HG03159 (cell line): ENCODE measurements at regions not wholly inside any gene's neighbourhood (a gene's known extent, or its start where the extent isn't known, plus 50 kb on each side); places are given as distances from the start of the nearest gene placed in this dataset.
"Not testable (repeated sequence)": the region's sequence is repeated elsewhere in the genome, so short reads cannot be mapped to it uniquely, and the experiment has no call there.

ENCODE experiments used
- ATAC-seq: cut with Tn5 transposase; IDR thresholded peaks from one replicate; pipeline ENCODE4 v1.9.1; 2021; ENCODE audit warnings: mild to moderate bottlenecking, moderate library complexity; ENCODE audit not compliant: unreplicated experiment

GRCh38 chr1:149274493-149274892 is 171.1 kb upstream of the NBPF9 start:
- ATAC-seq = not testable (repeated sequence)

DNA sequence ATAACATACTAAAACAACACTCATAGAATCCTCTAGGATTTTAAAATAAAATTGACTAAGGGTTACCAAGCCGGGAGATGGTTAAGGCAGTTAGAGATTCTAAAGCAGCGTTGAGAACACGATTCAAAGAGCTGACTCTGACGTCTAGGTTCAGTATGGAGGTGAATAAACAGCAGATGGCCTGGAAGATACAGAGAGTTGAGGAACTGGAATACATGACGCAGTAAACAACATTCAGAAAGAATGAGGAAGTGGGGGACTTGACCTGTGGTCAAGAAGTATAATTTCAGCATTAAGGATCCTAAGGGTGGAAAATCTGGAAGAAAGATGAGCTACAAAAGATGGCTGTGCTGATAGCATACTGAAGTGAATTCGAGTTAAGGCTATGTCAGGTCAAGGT is 172.5 kb upstream of the NBPF9 start:
- ATAC-seq = not testable (repeated sequence)

DNA sequence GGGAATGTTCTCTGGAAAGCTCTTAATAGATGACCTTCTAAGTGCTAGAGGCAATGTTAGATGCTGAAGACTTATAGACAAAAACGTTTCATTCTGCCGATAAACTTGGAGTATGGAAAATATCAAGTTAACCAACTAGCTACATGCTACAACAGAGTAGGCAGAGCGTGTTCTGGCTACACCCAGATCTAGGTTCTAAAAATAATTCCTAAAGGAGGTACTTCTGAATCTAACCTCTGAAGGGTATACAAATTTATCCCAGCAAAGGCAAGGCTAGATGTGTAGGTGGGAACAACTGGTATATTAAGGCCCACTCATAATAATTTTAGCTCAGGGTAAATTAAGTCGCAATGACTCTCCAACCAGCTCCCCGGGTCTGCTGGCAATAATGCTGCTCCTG is 173.1 kb upstream of the NBPF9 start:
- ATAC-seq = not testable (repeated sequence)

GRCh38 chr1:149278156-149278555 is 174.8 kb upstream of the NBPF9 start:
- ATAC-seq = not testable (repeated sequence)

GRCh38 chr1:149279015-149279414 is 175.7 kb upstream of the NBPF9 start:
- not testable (repeated sequence) for ATAC-seq

DNA sequence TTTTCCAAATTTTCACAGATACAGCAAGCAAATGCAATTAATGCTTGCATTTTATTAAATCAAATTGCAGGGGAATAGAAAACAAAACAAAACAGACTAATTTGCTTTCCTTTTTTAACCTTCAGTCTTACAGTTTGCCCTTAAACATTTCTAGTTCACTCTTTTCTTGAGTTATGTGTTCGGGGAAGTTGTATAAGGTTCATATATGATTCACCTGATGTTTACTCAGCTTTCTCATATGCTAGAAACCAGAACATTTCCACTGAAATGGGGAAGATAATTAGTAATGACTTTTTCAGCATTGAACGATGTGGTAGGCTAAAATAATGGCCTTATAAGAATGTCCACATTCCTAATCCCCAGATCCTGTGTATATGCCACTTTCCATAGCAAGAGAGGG is 176.2 kb upstream of the NBPF9 start:
- ATAC-seq = not testable (repeated sequence)

GRCh38 chr1:149284773-149285172 is 181.4 kb upstream of the NBPF9 start:
- ATAC-seq = not testable (repeated sequence)

DNA sequence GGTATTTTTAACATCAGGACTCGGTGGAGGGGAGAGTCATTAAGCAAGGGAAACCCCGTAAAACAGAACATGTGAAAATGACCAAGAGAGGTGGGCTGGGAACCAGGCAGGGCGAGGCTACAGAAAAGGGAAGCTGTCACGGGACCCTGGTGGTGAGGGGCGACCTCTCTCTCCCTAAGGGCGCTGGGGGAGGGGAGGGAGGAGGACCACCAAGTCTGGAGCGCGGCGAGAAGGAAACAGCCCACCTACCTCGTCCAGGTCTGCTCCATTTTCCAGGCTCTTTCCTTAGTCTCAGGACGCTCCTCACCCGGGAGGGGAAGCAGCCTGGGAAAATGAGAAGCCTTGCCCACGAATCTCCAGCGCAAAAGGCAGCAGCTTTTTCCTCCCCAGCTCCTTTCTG is 181.9 kb upstream of the NBPF9 start:
- ATAC-seq = not testable (repeated sequence)

DNA sequence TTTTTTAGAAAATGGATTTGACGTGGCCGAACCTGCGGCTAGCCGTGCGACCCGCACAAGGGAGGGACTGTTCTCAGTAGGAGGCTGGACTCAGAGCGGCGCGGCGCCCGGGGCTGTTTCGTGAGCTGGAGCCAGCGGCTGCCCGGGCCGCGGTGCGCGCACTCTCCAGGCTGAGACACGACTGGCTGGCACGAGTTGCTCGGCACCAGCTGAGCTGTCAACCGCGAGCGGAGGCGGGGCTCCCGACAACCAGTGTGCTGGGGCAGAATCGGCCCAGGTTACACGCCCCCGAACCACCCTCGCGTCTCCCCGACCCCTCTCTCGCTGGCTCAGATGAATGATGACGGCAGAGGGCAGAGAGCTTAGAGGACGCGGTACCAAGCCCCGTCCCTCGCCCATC is 182.3 kb upstream of the NBPF9 start:
- ATAC-seq = not testable (repeated sequence)

DNA sequence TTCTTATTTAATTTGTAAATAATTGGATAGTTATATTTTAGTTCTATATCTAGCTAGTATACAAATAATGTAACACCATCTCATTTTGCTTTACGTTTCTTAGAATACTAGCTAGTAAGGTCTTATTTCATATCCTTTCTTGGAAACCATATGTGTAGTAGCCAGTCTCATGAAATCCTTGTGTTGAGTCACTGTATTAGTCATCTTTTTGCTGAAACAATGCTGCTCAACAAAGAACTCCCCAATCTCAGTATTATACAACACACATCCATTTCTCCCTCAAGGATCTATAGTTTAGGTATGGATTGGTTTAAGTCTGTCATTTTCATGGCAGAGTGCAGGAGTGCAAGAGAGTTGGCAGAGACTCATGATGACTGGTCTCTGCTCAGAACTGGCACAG is 185.2 kb upstream of the NBPF9 start:
- not testable (repeated sequence) for ATAC-seq

GRCh38 chr1:149300478-149301218 is 174.2 kb upstream of the NBPF19 start:
- not testable (repeated sequence) for ATAC-seq

DNA sequence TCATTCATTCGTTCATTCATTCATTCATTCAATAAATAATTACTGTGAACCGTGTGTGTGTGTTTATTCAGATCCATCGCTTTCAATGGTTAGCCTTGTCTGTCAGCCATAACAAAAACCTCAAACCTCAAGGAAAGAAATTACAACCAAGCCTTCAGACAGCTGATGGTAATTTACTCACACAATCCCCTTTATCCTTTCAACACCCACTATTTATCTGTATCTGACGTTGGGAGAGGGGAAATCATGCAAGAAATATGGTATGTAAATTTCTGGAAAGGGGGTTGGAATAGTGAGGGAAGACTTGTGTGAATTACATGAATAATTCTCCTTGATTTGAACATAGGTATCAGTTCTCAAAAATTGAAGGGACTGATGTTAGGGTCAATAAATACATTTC is 173.6 kb upstream of the NBPF19 start:
- ATAC-seq = not testable (repeated sequence)

GRCh38 chr1:149304796-149305195 is 170.0 kb upstream of the NBPF19 start:
- ATAC-seq = not testable (repeated sequence)

DNA sequence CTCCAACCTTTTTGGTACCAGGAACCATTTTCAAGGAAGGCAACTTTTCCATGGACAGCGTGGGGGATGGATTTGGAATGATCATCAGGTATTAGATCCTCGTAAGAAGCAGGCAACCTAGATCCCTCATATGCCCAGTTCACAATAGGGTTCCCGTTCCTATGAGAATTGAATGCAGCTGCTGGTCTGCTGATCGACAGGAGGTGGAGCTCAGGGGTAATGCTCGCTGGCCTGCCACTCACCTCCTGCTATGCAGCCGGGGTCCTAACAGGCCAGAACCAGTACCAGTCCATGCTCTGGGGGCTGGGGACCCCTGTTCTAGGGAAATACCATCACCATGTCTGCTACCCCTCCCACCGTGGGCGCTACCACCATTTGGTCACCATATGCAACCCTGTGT is 167.2 kb upstream of the NBPF19 start:
- ATAC-seq = not testable (repeated sequence)

DNA sequence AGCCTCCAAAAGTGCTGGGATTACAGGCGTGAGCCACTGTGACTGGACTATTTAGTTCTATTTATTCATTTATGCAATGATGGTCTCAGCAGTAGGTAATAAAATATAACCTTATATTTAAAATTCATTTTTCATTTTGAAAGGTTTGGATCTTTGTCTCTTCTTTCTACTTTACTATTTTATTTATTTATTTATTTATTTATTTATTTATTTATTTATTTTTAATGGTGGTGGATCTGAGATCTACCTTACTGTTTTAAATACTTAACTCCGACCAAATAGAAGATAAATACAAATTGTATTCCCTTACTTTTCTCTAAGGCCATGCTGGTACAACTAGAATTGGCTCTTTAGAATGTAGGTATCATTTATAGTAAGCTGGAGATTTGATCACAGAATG is 159.9 kb upstream of the NBPF19 start:
- not testable (repeated sequence) for ATAC-seq

GRCh38 chr1:149320971-149321731 is 153.7 kb upstream of the NBPF19 start:
- ATAC-seq = not testable (repeated sequence)

GRCh38 chr1:149321732-149322016 is 153.2 kb upstream of the NBPF19 start:
- not testable (repeated sequence) for ATAC-seq

- ATAC-seq = not testable (repeated sequence)
These were observed 144.8 kb upstream of the NBPF19 start for GRCh38 chr1:149330081-149330335.

- not testable (repeated sequence) for ATAC-seq
These were observed 138.8 kb upstream of the NBPF19 start for GRCh38 chr1:149336082-149336481.

- ATAC-seq = not testable (repeated sequence)
These were observed 136.6 kb upstream of the NBPF19 start for GRCh38 chr1:149338221-149338691.

- ATAC-seq = not testable (repeated sequence)
These were observed 136.1 kb upstream of the NBPF19 start for GRCh38 chr1:149338698-149339097.

GRCh38 chr1:149349448-149349847 is 125.4 kb upstream of the NBPF19 start:
- not testable (repeated sequence) for ATAC-seq
